ENCODE measurements at regions not wholly inside any gene's neighbourhood (a gene's known extent, or its start where the extent isn't known, plus 50 kb on each side); places are given as distances from the start of the nearest gene placed in this dataset.
A peak's percentile ranks its signal among the peaks of the same experiment; 100 is the strongest.

- no peaks in the 10 kb centered on the region for H3K36me3 ChIP-seq
- no peak overlapping the region for H3K27ac ChIP-seq
- H3K27me3 ChIP-seq = no peaks in the 10 kb centered on the region
- no peak for TF ChIP-seq CTCF (IDR thresholded peaks at IDR 0.05; ENCODE audit: low read depth, low read length)
- H3K4me3 ChIP-seq = no peak overlapping the region
- peak in 1 of 2 donors; percentile 50 for DNase-seq (ENCODE audit: low read depth in 1 of 2, low spot score in 1 of 2)
- H3K4me1 ChIP-seq (ENCODE audit: low read depth) = no peaks in the 10 kb centered on the region
- H3K9me3 ChIP-seq (ENCODE audit: low read depth) = no peaks in the 10 kb centered on the region
Observed at GRCh38 chr21:27804515-27804914, 837.6 kb upstream of the ADAMTS5 start.

- TF ChIP-seq CTCF (IDR thresholded peaks at IDR 0.05; ENCODE audit: low read depth, low read length) = no peak
- no peaks in the 10 kb centered on the region for H3K27me3 ChIP-seq
- no peaks in the 10 kb centered on the region for H3K4me1 ChIP-seq (ENCODE audit: low read depth)
- H3K27ac ChIP-seq = no peak overlapping the region
- DNase-seq (ENCODE audit: low read depth in 1 of 2, low spot score in 1 of 2) = no peak
- H3K9me3 ChIP-seq (ENCODE audit: low read depth) = no peaks in the 10 kb centered on the region
- H3K4me3 ChIP-seq = no peak overlapping the region
- no peaks in the 10 kb centered on the region for H3K36me3 ChIP-seq
Observed at GRCh38 chr21:27803571-27803970, 836.7 kb upstream of the ADAMTS5 start.

- H3K9me3 ChIP-seq (ENCODE audit: low read depth) = no peaks in the 10 kb centered on the region
- DNase-seq (ENCODE audit: low read depth in 1 of 2, low spot score in 1 of 2) = peak; percentile 50 to 52
- H3K4me1 ChIP-seq (ENCODE audit: low read depth) = no peaks in the 10 kb centered on the region
- no peak overlapping the region for H3K4me3 ChIP-seq
- H3K27ac ChIP-seq = no peak overlapping the region
- H3K36me3 ChIP-seq = no peaks in the 10 kb centered on the region
- no peaks in the 10 kb centered on the region for H3K27me3 ChIP-seq
- TF ChIP-seq CTCF (IDR thresholded peaks at IDR 0.05; ENCODE audit: low read depth, low read length) = peak; percentile 51
Observed at GRCh38 chr21:27802816-27803475, 836.1 kb upstream of the ADAMTS5 start.

GRCh38 chr21:27799861-27800260 is 833.0 kb upstream of the ADAMTS5 start:
- no peak for TF ChIP-seq CTCF (IDR thresholded peaks at IDR 0.05; ENCODE audit: low read depth, low read length)
- DNase-seq (ENCODE audit: low read depth in 1 of 2, low spot score in 1 of 2) = no peak
- Histone ChIP-seq H3K36me3 (no peaks in the 10 kb centered on the region), H3K4me1 (ENCODE audit: low read depth) (no peaks in the 10 kb centered on the region), H3K27ac (no peak overlapping the region), H3K4me3 (no peak overlapping the region), H3K27me3 (no peaks in the 10 kb centered on the region), H3K9me3 (ENCODE audit: low read depth) (no peaks in the 10 kb centered on the region)

- H3K27ac ChIP-seq = no peak overlapping the region
- H3K36me3 ChIP-seq = no peaks in the 10 kb centered on the region
- TF ChIP-seq CTCF (IDR thresholded peaks at IDR 0.05; ENCODE audit: low read depth, low read length) = no peak
- H3K4me1 ChIP-seq (ENCODE audit: low read depth) = no peaks in the 10 kb centered on the region
- no peak overlapping the region for H3K4me3 ChIP-seq
- H3K27me3 ChIP-seq = no peaks in the 10 kb centered on the region
- peak in 1 of 2 donors; percentile 31 for DNase-seq (ENCODE audit: low read depth in 1 of 2, low spot score in 1 of 2)
- H3K9me3 ChIP-seq (ENCODE audit: low read depth) = no peaks in the 10 kb centered on the region
Observed at GRCh38 chr21:27796106-27796505, 829.2 kb upstream of the ADAMTS5 start.
